OCI-LY3 (cell line): ENCODE measurements at regions not wholly inside any gene's neighbourhood (a gene's known extent, or its start where the extent isn't known, plus 50 kb on each side); places are given as distances from the start of the nearest gene placed in this dataset.

Experiments
- H2AFZ ChIP-seq: fragments of 200-600, 300-600 bp; shearing (Covaris generic); 2 replicates; pipeline ENCODE4 v1.6.0; 2014; ENCODE audit warnings: antibody characterized with exemption, low read depth, low read length
- H3K27ac ChIP-seq: fragments of 200-600, 300-600 bp; sonication (generic); 2 replicates; pipeline ENCODE4 v1.5.1; 2014; ENCODE audit warnings: mild to moderate bottlenecking, low read length, moderate library complexity, mixed read lengths
- H3K27me3 ChIP-seq: fragments of 200-600, 300-600 bp; sonication (generic); 2 replicates; pipeline ENCODE4 v1.6.1; 2014; ENCODE audit warnings: low read depth, low read length, mixed read lengths
- H3K36me3 ChIP-seq: fragments of 200-600, 300-600 bp; sonication (generic); replicated peaks from 2 replicates; pipeline ENCODE3; 2014; ENCODE audit warnings: low read depth, low read length, mixed read lengths
- H3K4me1 ChIP-seq: fragments of 300-600, 200-600 bp; sonication (generic); 2 replicates; pipeline ENCODE4 v1.6.1; 2014; ENCODE audit warnings: low read length, mixed read lengths
- H3K4me2 ChIP-seq: fragments of 200-600, 300-600 bp; sonication (generic); 2 replicates; pipeline ENCODE4 v1.6.1; 2014; ENCODE audit warnings: low read length, mixed read lengths
- H3K4me3 ChIP-seq: fragments of 300-600, 200-600 bp; sonication (generic); 2 replicates; pipeline ENCODE4 v1.5.1; 2014; ENCODE audit warnings: antibody characterized with exemption, mild to moderate bottlenecking, low read length, moderate library complexity
- H3K79me2 ChIP-seq: fragments of 300-600, 200-600 bp; shearing (Covaris generic); 2 replicates; pipeline ENCODE4 v1.6.1; 2014; ENCODE audit warnings: mild to moderate bottlenecking, low read length, mixed read lengths
- H3K9ac ChIP-seq: fragments of 300-600, 200-600 bp; shearing (Covaris generic); 2 replicates; pipeline ENCODE4 v1.6.0; 2014; ENCODE audit warnings: mild to moderate bottlenecking, low read length, moderate library complexity
- H3K9me3 ChIP-seq: fragments of 200-600, 300-600 bp; shearing (Covaris generic); 2 replicates; pipeline ENCODE4 v1.6.1; 2014; ENCODE audit warnings: low read length, mixed read lengths; ENCODE audit not compliant: insufficient read depth
- H4K20me1 ChIP-seq: fragments of 200-600, 300-600 bp; sonication (generic); 2 replicates; pipeline ENCODE4 v1.6.1; 2016; ENCODE audit warnings: low read length, mixed read lengths; ENCODE audit not compliant: insufficient read depth
- EZH2phosphoT487 ChIP-seq: fragments of 200-600 bp; shearing (Covaris generic); IDR thresholded peaks from 2 replicates; pipeline ENCODE4 v1.6.1; 2018; ENCODE audit warnings: antibody characterized with exemption, mixed run types, low read depth
- TF ChIP-seq, protein P1 (sequence below): fragments of 200-600, 300-600 bp; sonication (generic); IDR thresholded peaks from 2 replicates; pipeline ENCODE4 v1.5.1; 2014; ENCODE audit warnings: antibody characterized with exemption, low read length, low read depth

GRCh38 chr6:145420599-145420998 lies 314.7 kb downstream of the EPM2A start:
- H3K27ac ChIP-seq, result no peak overlapping the region
- no peak overlapping the region for H3K4me3 ChIP-seq
- H3K4me1 ChIP-seq, result no peaks in the 10 kb centered on the region
- H3K79me2 ChIP-seq, result no peaks in the 10 kb centered on the region
- no peak overlapping the region for H3K9ac ChIP-seq
- H3K4me2 ChIP-seq, result no peak overlapping the region
- H3K9me3 ChIP-seq, result no peaks in the 10 kb centered on the region
- H2AFZ ChIP-seq, result no peak overlapping the region
- H3K36me3 ChIP-seq, result no peaks in the 10 kb centered on the region
- H3K27me3 ChIP-seq, result no peaks in the 10 kb centered on the region
- no peak for TF ChIP-seq EZH2phosphoT487
- H4K20me1 ChIP-seq, result no peaks in the 10 kb centered on the region

DNA sequence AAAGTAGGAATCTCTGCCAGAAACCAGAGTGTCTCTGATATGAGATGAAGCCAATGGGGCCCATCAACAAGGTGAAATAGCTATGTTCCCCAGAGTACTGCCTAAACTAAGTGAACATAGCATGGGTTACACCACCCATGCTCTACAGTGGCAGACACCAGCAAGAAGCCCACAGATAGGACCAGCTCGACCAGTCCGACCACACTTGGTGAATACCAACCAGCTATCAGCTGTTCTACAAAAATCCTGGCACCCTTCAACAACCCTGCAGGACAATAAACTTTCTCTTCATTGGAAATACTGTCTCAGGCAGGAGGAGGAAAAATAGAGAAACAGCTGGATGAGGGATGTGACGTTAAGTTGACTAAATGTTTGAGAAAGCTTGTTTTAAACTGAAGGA lies 311.4 kb downstream of the EPM2A start:
- no peaks in the 10 kb centered on the region for H3K79me2 ChIP-seq
- no peak overlapping the region for H3K4me3 ChIP-seq
- no peak for TF ChIP-seq EZH2phosphoT487
- TF ChIP-seq, protein P1, sequence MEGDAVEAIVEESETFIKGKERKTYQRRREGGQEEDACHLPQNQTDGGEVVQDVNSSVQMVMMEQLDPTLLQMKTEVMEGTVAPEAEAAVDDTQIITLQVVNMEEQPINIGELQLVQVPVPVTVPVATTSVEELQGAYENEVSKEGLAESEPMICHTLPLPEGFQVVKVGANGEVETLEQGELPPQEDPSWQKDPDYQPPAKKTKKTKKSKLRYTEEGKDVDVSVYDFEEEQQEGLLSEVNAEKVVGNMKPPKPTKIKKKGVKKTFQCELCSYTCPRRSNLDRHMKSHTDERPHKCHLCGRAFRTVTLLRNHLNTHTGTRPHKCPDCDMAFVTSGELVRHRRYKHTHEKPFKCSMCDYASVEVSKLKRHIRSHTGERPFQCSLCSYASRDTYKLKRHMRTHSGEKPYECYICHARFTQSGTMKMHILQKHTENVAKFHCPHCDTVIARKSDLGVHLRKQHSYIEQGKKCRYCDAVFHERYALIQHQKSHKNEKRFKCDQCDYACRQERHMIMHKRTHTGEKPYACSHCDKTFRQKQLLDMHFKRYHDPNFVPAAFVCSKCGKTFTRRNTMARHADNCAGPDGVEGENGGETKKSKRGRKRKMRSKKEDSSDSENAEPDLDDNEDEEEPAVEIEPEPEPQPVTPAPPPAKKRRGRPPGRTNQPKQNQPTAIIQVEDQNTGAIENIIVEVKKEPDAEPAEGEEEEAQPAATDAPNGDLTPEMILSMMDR, result no peak
- no peaks in the 10 kb centered on the region for H3K9me3 ChIP-seq
- H3K4me1 ChIP-seq, result no peaks in the 10 kb centered on the region
- no peaks in the 10 kb centered on the region for H3K27me3 ChIP-seq
- H3K27ac ChIP-seq, result no peak overlapping the region
- H2AFZ ChIP-seq, result no peak overlapping the region
- H3K9ac ChIP-seq, result no peak overlapping the region
- H3K36me3 ChIP-seq, result no peaks in the 10 kb centered on the region
- no peaks in the 10 kb centered on the region for H4K20me1 ChIP-seq
- no peak overlapping the region for H3K4me2 ChIP-seq

GRCh38 chr6:145427232-145427631 lies 308.1 kb downstream of the EPM2A start:
- Histone ChIP-seq H4K20me1 (no peaks in the 10 kb centered on the region), H3K4me2 (no peak overlapping the region), H3K27ac (no peak overlapping the region), H3K4me3 (no peak overlapping the region), H3K79me2 (no peaks in the 10 kb centered on the region), H2AFZ (no peak overlapping the region), H3K4me1 (no peaks in the 10 kb centered on the region), H3K27me3 (no peaks in the 10 kb centered on the region), H3K9me3 (no peaks in the 10 kb centered on the region), H3K9ac (no peak overlapping the region), H3K36me3 (no peaks in the 10 kb centered on the region)
- TF ChIP-seq, protein P1, result no peak
- TF ChIP-seq EZH2phosphoT487, result no peak

DNA sequence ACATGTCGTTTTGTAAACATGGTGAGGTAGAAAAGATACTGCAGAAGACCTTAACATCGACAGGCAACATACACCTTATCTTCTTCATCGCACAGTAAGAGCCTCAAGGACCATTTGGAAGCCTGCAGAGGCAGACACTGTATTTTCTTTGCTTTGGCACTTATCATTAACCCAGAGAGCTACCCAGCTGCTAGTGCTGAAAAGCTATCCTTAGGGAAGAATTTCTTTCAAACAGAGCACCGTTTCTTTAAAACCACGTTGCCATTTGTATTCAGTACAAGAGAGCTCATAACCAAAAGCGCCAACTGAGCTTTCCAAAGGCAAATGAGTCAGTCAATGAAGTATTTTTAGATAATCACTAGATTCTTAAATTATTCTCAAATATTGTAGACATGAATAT lies 306.6 kb downstream of the EPM2A start:
- H3K9me3 ChIP-seq, result no peaks in the 10 kb centered on the region
- no peak overlapping the region for H3K9ac ChIP-seq
- no peaks in the 10 kb centered on the region for H4K20me1 ChIP-seq
- no peaks in the 10 kb centered on the region for H3K36me3 ChIP-seq
- H3K27me3 ChIP-seq, result no peaks in the 10 kb centered on the region
- H3K4me3 ChIP-seq, result no peak overlapping the region
- no peak overlapping the region for H3K27ac ChIP-seq
- no peak overlapping the region for H3K4me2 ChIP-seq
- no peaks in the 10 kb centered on the region for H3K4me1 ChIP-seq
- no peak overlapping the region for H2AFZ ChIP-seq
- no peak for TF ChIP-seq EZH2phosphoT487
- TF ChIP-seq, protein P1, result no peak
- no peaks in the 10 kb centered on the region for H3K79me2 ChIP-seq

GRCh38 chr6:145442110-145442509 lies 293.2 kb downstream of the EPM2A start:
- Histone ChIP-seq H2AFZ (no peak overlapping the region), H3K4me2 (no peak overlapping the region), H3K27ac (no peak overlapping the region), H3K79me2 (no peaks in the 10 kb centered on the region), H3K9ac (no peak overlapping the region), H3K4me1 (no peaks in the 10 kb centered on the region), H3K36me3 (no peaks in the 10 kb centered on the region), H3K27me3 (no peaks in the 10 kb centered on the region), H3K4me3 (no peak overlapping the region), H4K20me1 (no peaks in the 10 kb centered on the region), H3K9me3 (no peaks in the 10 kb centered on the region)
- no peak for TF ChIP-seq EZH2phosphoT487
- TF ChIP-seq, protein P1, result no peak
